ENCODE measurements at regions not wholly inside any gene's neighbourhood (a gene's known extent, or its start where the extent isn't known, plus 50 kb on each side); places are given as distances from the start of the nearest gene placed in this dataset.
A peak's percentile ranks its signal among the peaks of the same experiment; 100 is the strongest.

GRCh38 chr4:80145739-80146138 is 51.6 kb upstream of the PRDM8 start:
- no peak for DNase-seq (ENCODE audit: low read depth)

DNA sequence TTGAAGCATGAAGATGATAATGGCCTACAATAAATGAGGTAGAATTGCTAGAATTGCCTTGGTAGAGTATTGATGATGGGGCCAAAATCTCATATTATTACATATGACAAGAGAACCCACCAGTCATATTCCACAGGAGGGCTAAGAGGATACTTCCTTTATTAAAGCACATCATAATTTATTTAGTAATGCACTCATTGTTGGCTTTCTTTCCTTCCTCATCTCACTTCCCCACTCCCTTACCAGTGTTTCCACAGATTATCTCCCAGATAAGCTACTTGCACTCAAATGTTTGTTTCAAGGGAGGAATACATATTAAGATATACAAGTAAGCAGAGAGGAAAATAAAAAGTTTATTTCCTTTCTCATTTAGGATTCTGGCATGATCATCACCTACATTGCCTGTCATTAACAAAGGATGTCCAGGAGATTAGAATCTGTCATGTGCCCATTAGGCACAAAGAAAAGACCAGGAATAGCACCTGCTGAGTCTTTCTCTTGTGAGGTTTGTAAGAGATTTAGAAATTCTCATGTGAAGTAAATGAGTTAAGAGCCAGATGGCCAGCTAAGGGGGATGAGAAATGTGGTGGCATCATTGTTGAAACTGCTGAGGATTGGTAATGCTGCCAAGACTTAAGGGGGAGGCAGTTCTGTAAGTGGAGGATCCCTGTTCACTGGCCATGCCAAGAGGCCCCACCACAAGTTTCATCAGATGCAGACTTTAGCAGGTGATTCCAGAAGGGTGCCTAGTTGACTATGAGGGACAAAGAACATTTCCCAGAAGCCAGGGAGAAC is 52.4 kb upstream of the PRDM8 start:
- DNase-seq (ENCODE audit: low read depth), result no peak

- DNase-seq (ENCODE audit: low read depth), result no peak
These were observed 54.0 kb upstream of the PRDM8 start for GRCh38 chr4:80143307-80143679.

DNA sequence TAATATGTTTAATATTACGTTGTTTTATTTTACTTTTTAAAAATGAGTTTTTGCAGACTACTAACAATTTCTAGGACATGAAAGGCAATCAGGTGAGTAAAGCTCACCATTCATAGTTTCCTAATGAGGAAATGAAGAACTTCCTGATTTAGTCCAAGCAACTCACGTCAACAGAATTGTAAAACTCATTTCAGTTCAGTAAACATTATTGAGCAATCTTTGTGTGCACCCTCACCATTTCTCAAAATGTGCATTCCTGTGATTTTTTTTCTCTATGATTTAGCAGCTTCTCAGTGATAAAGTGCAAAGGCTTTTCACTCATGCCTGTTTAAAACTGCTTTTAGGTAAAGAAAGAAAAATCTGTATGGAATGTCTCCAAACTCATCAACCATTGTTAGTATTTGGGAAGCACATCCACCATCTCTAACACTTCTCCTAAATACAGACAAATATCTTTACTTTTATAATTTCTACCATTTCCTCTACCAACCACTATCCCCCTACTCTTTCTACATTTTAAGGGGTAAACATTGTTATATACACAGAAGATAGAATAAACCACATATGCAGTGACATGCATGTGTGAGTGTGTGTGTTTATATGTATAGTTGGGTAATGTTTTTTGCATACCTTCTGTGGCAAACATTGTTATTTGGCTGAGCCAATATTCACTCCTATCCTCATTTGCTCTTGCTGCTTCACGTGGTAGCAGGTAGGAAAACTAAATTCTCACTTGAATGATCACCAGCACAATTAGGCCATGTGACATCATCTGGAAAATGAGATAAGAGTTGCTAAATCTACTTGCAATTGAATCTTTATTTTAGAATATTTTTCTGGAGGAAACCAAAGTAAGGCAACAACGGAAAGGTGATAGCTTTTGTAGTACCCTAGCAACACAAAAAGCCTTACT is 54.7 kb upstream of the PRDM8 start:
- peak; percentile 23 for DNase-seq (ENCODE audit: low read depth)

DNA sequence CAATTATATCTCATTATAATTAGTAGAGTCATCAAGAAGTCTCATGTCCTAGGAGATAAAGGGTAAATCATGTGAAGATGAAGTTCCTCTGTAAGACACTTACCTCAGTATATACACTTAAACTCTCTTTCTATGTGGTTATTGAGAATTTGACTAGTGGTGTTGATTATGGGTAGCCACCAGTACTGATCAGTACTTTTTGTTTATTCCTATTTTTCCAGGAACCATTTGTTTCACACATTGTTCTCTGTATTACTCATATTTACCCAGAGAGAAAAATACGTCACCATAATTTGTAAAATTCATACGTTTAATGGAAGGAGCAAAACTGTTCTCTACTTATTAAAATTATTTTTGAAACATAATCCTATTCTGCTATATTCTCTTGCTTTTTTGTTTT is 55.8 kb upstream of the PRDM8 start:
- DNase-seq (ENCODE audit: low read depth), result no peak

DNA sequence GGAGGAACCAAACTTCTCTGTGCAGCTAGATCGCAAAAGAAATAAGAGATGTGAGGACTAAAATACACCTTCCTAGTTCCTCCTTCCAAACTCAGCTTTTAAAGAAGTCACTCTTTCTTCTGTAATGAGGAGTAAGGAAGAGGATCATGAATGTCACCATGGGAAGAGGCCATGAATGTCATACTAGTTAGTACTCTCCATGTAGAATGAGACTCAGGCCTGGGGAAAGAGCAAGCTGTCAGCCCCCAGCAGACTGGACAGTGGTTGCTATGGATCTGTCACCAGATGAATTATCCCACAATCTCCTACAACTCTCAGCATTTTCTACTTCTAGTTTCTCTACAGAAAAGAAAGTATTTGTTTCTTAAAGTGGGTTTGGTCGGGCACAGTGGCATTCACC is 57.1 kb upstream of the PRDM8 start:
- no peak for DNase-seq (ENCODE audit: low read depth)

DNA sequence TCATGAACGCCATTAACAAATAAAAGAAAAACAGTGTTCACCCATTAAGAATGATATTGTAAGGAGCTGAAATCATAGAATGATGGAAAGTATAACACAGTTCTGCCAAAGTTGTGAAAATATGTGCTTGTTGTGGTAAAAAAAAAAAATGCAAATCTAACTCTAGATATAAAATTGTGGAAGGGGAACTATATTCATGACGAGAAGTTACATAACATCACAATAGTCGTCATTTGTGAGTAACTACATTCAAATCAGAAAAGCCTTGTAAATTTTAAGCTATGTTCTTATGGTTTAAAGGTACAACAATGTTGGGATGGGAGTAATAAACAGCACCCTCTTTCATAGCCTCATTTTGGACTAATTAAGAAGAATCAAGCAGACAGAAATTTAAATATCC is 57.6 kb upstream of the PRDM8 start:
- DNase-seq (ENCODE audit: low read depth), result no peak

DNA sequence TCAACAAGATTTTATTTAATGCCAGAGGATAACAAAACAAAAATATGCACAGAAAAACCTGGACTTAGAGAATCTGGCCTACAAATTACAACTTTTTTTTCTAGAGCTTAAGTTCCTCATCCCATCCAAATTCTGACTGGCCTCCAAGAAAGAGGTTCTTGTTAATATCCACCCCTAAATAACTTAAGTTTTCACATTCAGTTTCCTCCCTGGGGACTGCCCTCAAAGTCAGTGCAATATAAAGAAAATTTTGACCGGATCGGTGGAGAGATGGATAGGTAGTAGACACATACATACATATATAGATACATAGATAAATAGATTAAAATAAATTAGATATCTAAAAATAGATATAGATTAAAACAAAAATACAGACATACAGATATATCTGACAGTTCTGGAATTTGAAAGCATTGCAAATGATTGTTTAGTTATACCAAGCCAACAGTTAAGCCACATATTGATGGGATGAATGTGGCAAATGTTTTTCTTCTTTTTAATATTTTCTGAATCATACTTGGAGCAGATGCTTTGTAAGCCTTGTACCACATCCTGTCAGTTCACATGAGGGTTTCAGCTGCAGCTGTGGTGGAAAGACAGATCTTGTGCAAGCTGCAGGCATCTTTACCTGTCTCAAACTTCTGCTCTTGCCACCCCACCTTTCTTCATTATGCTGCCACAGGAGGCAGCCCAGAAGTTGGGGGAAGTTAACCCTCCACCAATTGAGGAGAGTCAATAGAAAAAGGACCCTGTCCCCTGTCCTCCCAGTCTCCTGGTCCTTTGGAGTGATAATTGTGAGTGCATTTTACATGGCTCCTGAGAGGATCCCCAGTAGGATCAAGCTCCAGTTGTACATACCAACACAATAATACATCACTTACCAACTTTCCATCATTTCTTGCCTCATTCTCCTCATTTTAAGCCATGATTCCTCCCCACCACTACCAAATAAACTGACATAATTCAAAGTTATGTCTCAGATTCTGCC is 58.5 kb upstream of the PRDM8 start:
- DNase-seq (ENCODE audit: low read depth), result peak; percentile 32

DNA sequence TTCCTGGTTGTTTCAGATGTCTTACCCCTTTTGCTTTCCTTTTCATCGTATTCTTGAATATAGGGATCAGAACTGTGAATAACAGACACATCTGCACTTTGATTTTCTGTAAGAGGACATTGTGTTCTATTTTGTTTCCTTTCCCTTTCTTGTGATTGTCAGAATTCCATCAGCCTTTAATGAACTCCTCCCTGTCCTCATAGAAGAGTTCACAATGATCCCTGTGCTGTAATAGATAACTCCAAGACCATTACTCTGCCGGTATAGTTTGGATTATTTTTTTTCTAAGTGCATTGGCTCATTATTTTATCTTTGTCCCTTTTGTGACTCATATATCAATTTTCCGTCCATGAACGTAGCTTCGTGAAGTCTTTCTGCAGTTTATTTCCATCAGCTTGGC is 59.7 kb upstream of the PRDM8 start:
- DNase-seq (ENCODE audit: low read depth), result no peak

GRCh38 chr4:80136270-80136669 is 61.0 kb upstream of the PRDM8 start:
- no peak for DNase-seq (ENCODE audit: low read depth)

DNA sequence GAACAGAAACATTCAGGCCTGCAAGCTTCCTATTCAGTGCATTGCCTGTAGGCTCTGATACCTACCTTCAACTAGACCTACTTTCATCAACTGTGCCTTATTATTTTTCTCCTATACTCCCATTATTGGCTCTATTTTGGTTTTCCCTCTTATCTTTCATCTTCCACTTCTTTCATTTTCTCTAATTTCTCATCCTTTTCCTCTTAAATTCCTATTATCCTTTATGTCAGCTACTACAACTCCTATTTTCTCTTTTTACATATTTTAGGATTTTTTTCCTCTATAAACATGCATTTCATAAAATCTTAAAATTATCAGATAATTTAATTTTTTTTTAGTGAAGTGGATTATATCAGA is 61.6 kb upstream of the PRDM8 start:
- DNase-seq (ENCODE audit: low read depth), result no peak

GRCh38 chr4:80134936-80135701 is 62.1 kb upstream of the ANTXR2 start:
- no peak for DNase-seq (ENCODE audit: low read depth)

GRCh38 chr4:80133240-80133783 is 60.3 kb upstream of the ANTXR2 start:
- no peak for DNase-seq (ENCODE audit: low read depth)

GRCh38 chr4:80129785-80130184 is 56.8 kb upstream of the ANTXR2 start:
- DNase-seq (ENCODE audit: low read depth), result no peak

DNA sequence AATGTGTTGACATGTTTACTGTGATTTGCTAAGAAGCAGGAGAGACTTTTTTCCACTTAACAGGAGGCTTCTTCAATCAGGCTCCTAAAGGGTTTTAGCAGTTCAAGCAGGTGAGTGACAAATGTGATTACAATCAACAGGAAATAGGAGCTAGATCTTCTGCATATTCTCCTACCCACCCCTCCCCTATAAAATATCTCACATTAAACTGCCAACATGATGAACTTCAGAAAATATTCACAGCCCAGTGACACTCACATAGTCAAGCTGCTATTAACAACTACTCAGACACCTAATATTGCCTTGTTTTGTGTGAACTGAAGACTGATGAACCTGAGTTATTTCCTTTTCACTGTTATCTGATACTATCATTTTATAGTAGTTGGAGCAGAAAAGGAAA is 55.9 kb upstream of the ANTXR2 start:
- no peak for DNase-seq (ENCODE audit: low read depth)

- DNase-seq (ENCODE audit: low read depth), result no peak
These were observed 54.9 kb upstream of the ANTXR2 start for GRCh38 chr4:80127870-80128419.

- no peak for DNase-seq (ENCODE audit: low read depth)
These were observed 53.4 kb upstream of the ANTXR2 start for GRCh38 chr4:80126435-80126834.

GRCh38 chr4:80125252-80126177 is 52.5 kb upstream of the ANTXR2 start:
- peak; percentile 23 for DNase-seq (ENCODE audit: low read depth)
